HG03432 (cell line): ENCODE measurements at regions not wholly inside any gene's neighbourhood (a gene's known extent, or its start where the extent isn't known, plus 50 kb on each side); places are given as distances from the start of the nearest gene placed in this dataset.

Source experiments
- ATAC-seq: cut with Tn5 transposase; IDR thresholded peaks from one replicate; pipeline ENCODE4 v1.9.1; 2021; ENCODE audit warnings: mild to moderate bottlenecking, moderate library complexity; ENCODE audit not compliant: unreplicated experiment

- no peak for ATAC-seq
Measured at GRCh38 chr6:148652205-148652604, 94.6 kb upstream of the UST start.

- no peak for ATAC-seq
Measured at GRCh38 chr6:148653138-148653776, 93.6 kb upstream of the UST start.

- peak; percentile 61 for ATAC-seq
Measured at GRCh38 chr6:148657048-148657447, 89.8 kb upstream of the UST start.

- ATAC-seq: no peak
Measured at GRCh38 chr6:148658681-148659430, 88.0 kb upstream of the UST start.

- ATAC-seq: no peak
Measured at GRCh38 chr6:148667395-148667794, 79.4 kb upstream of the UST start.

GRCh38 chr6:148671085-148671484 is 75.7 kb upstream of the UST start:
- ATAC-seq: no peak

GRCh38 chr6:148671952-148672351 is 74.9 kb upstream of the UST start:
- no peak for ATAC-seq

GRCh38 chr6:148674306-148674705 is 72.5 kb upstream of the UST start:
- ATAC-seq: no peak

- peak; percentile 90 for ATAC-seq
Measured at GRCh38 chr6:148677594-148678476, 69.0 kb upstream of the UST start.

- no peak for ATAC-seq
Measured at GRCh38 chr6:148678682-148679081, 68.1 kb upstream of the UST start.

- ATAC-seq: no peak
Measured at GRCh38 chr6:148681666-148682065, 65.2 kb upstream of the UST start.

GRCh38 chr6:148682252-148682651 is 64.6 kb upstream of the UST start:
- no peak for ATAC-seq

- no peak for ATAC-seq
Measured at GRCh38 chr6:148682990-148683389, 63.8 kb upstream of the UST start.

- no peak for ATAC-seq
Measured at GRCh38 chr6:148689168-148689567, 57.7 kb upstream of the UST start.

- ATAC-seq: peak; percentile 87
Measured at GRCh38 chr6:148693882-148694484, 52.8 kb upstream of the UST start.
